ENCODE measurements at regions not wholly inside any gene's neighbourhood (a gene's known extent, or its start where the extent isn't known, plus 50 kb on each side); places are given as distances from the start of the nearest gene placed in this dataset.

- H3K27me3 ChIP-seq (ENCODE audit: control insufficient read depth in 1 of 2, insufficient read depth in 2 of 2, low read length in 2 of 2), result peaks cover 0 to 9% of the 10 kb centered on the region in 2 donors
- no peak overlapping the region for H3K9ac ChIP-seq (ENCODE audit: low read depth in 1 of 2, low read length in 2 of 2)
- H3K36me3 ChIP-seq (ENCODE audit: control insufficient read depth in 1 of 2, insufficient read depth in 2 of 2, low read length in 2 of 2), result no peaks in the 10 kb centered on the region
- no peak overlapping the region for H3K4me3 ChIP-seq (ENCODE audit: low read depth in 1 of 2, low read length in 2 of 2)
- H3K4me1 ChIP-seq (ENCODE audit: control insufficient read depth in 1 of 2, insufficient read depth in 2 of 2, low read length in 2 of 2), result peaks cover 0 to 6% of the 10 kb centered on the region in 2 donors
- H3K9me3 ChIP-seq (ENCODE audit: control insufficient read depth in 1 of 2, low read length in 2 of 2), result no peaks in the 10 kb centered on the region
- no peak overlapping the region for H3K27ac ChIP-seq (ENCODE audit: low read depth, low read length)
Observed at GRCh38 chr14:96617635-96618034, 115.5 kb downstream of the PAPOLA start.

GRCh38 chr14:96622926-96623325, 120.7 kb downstream of the PAPOLA start:
- no peak overlapping the region for H3K4me3 ChIP-seq (ENCODE audit: low read depth in 1 of 2, low read length in 2 of 2)
- no peak overlapping the region for H3K27ac ChIP-seq (ENCODE audit: low read depth, low read length)
- H3K4me1 ChIP-seq (ENCODE audit: control insufficient read depth in 1 of 2, insufficient read depth in 2 of 2, low read length in 2 of 2), result no peaks in the 10 kb centered on the region
- H3K9ac ChIP-seq (ENCODE audit: low read depth in 1 of 2, low read length in 2 of 2), result no peak overlapping the region
- H3K36me3 ChIP-seq (ENCODE audit: control insufficient read depth in 1 of 2, insufficient read depth in 2 of 2, low read length in 2 of 2), result no peaks in the 10 kb centered on the region
- H3K9me3 ChIP-seq (ENCODE audit: control insufficient read depth in 1 of 2, low read length in 2 of 2), result no peaks in the 10 kb centered on the region
- peaks cover 8% of the 10 kb centered on the region in 2 donors for H3K27me3 ChIP-seq (ENCODE audit: control insufficient read depth in 1 of 2, insufficient read depth in 2 of 2, low read length in 2 of 2)

- Histone ChIP-seq H3K27ac (ENCODE audit: low read depth, low read length) (no peak overlapping the region), H3K36me3 (ENCODE audit: control insufficient read depth in 1 of 2, insufficient read depth in 2 of 2, low read length in 2 of 2) (no peaks in the 10 kb centered on the region), H3K9ac (ENCODE audit: low read depth in 1 of 2, low read length in 2 of 2) (no peak overlapping the region), H3K27me3 (ENCODE audit: control insufficient read depth in 1 of 2, insufficient read depth in 2 of 2, low read length in 2 of 2) (peaks cover 8 to 13% of the 10 kb centered on the region in 2 donors), H3K4me3 (ENCODE audit: low read depth in 1 of 2, low read length in 2 of 2) (no peak overlapping the region), H3K4me1 (ENCODE audit: control insufficient read depth in 1 of 2, insufficient read depth in 2 of 2, low read length in 2 of 2) (no peaks in the 10 kb centered on the region), H3K9me3 (ENCODE audit: control insufficient read depth in 1 of 2, low read length in 2 of 2) (no peaks in the 10 kb centered on the region)
Observed at GRCh38 chr14:96623676-96624484, 121.7 kb downstream of the PAPOLA start.

- Histone ChIP-seq H3K36me3 (ENCODE audit: control insufficient read depth in 1 of 2, insufficient read depth in 2 of 2, low read length in 2 of 2) (no peaks in the 10 kb centered on the region), H3K27me3 (ENCODE audit: control insufficient read depth in 1 of 2, insufficient read depth in 2 of 2, low read length in 2 of 2) (peaks cover 8 to 13% of the 10 kb centered on the region in 2 donors), H3K9ac (ENCODE audit: low read depth in 1 of 2, low read length in 2 of 2) (no peak overlapping the region), H3K27ac (ENCODE audit: low read depth, low read length) (no peak overlapping the region), H3K4me3 (ENCODE audit: low read depth in 1 of 2, low read length in 2 of 2) (no peak overlapping the region), H3K9me3 (ENCODE audit: control insufficient read depth in 1 of 2, low read length in 2 of 2) (no peaks in the 10 kb centered on the region), H3K4me1 (ENCODE audit: control insufficient read depth in 1 of 2, insufficient read depth in 2 of 2, low read length in 2 of 2) (no peaks in the 10 kb centered on the region)
Observed at GRCh38 chr14:96624661-96625425, 122.7 kb downstream of the PAPOLA start.

- no peak overlapping the region for H3K27ac ChIP-seq (ENCODE audit: low read depth, low read length)
- no peaks in the 10 kb centered on the region for H3K36me3 ChIP-seq (ENCODE audit: control insufficient read depth in 1 of 2, insufficient read depth in 2 of 2, low read length in 2 of 2)
- no peak overlapping the region for H3K9ac ChIP-seq (ENCODE audit: low read depth in 1 of 2, low read length in 2 of 2)
- no peaks in the 10 kb centered on the region for H3K9me3 ChIP-seq (ENCODE audit: control insufficient read depth in 1 of 2, low read length in 2 of 2)
- H3K4me3 ChIP-seq (ENCODE audit: low read depth in 1 of 2, low read length in 2 of 2), result no peak overlapping the region
- peaks cover 8 to 13% of the 10 kb centered on the region in 2 donors for H3K27me3 ChIP-seq (ENCODE audit: control insufficient read depth in 1 of 2, insufficient read depth in 2 of 2, low read length in 2 of 2)
- H3K4me1 ChIP-seq (ENCODE audit: control insufficient read depth in 1 of 2, insufficient read depth in 2 of 2, low read length in 2 of 2), result no peaks in the 10 kb centered on the region
Observed at GRCh38 chr14:96625426-96625985, 123.3 kb downstream of the PAPOLA start.

GRCh38 chr14:96626121-96626768, 124.1 kb downstream of the PAPOLA start:
- no peak overlapping the region for H3K27ac ChIP-seq (ENCODE audit: low read depth, low read length)
- no peaks in the 10 kb centered on the region for H3K9me3 ChIP-seq (ENCODE audit: control insufficient read depth in 1 of 2, low read length in 2 of 2)
- H3K36me3 ChIP-seq (ENCODE audit: control insufficient read depth in 1 of 2, insufficient read depth in 2 of 2, low read length in 2 of 2), result no peaks in the 10 kb centered on the region
- no peak overlapping the region for H3K9ac ChIP-seq (ENCODE audit: low read depth in 1 of 2, low read length in 2 of 2)
- H3K4me3 ChIP-seq (ENCODE audit: low read depth in 1 of 2, low read length in 2 of 2), result no peak overlapping the region
- H3K27me3 ChIP-seq (ENCODE audit: control insufficient read depth in 1 of 2, insufficient read depth in 2 of 2, low read length in 2 of 2), result peaks cover 8 to 13% of the 10 kb centered on the region in 2 donors
- H3K4me1 ChIP-seq (ENCODE audit: control insufficient read depth in 1 of 2, insufficient read depth in 2 of 2, low read length in 2 of 2), result no peaks in the 10 kb centered on the region

- no peaks in the 10 kb centered on the region for H3K9me3 ChIP-seq (ENCODE audit: control insufficient read depth in 1 of 2, low read length in 2 of 2)
- H3K27me3 ChIP-seq (ENCODE audit: control insufficient read depth in 1 of 2, insufficient read depth in 2 of 2, low read length in 2 of 2), result peaks cover 8 to 13% of the 10 kb centered on the region in 2 donors
- H3K9ac ChIP-seq (ENCODE audit: low read depth in 1 of 2, low read length in 2 of 2), result no peak overlapping the region
- H3K4me1 ChIP-seq (ENCODE audit: control insufficient read depth in 1 of 2, insufficient read depth in 2 of 2, low read length in 2 of 2), result no peaks in the 10 kb centered on the region
- H3K4me3 ChIP-seq (ENCODE audit: low read depth in 1 of 2, low read length in 2 of 2), result no peak overlapping the region
- no peak overlapping the region for H3K27ac ChIP-seq (ENCODE audit: low read depth, low read length)
- H3K36me3 ChIP-seq (ENCODE audit: control insufficient read depth in 1 of 2, insufficient read depth in 2 of 2, low read length in 2 of 2), result no peaks in the 10 kb centered on the region
Observed at GRCh38 chr14:96626916-96627315, 124.7 kb downstream of the PAPOLA start.

- Histone ChIP-seq H3K27me3 (ENCODE audit: control insufficient read depth in 1 of 2, insufficient read depth in 2 of 2, low read length in 2 of 2) (peaks cover 8 to 13% of the 10 kb centered on the region in 2 donors), H3K27ac (ENCODE audit: low read depth, low read length) (no peak overlapping the region), H3K4me1 (ENCODE audit: control insufficient read depth in 1 of 2, insufficient read depth in 2 of 2, low read length in 2 of 2) (no peaks in the 10 kb centered on the region), H3K9ac (ENCODE audit: low read depth in 1 of 2, low read length in 2 of 2) (no peak overlapping the region), H3K4me3 (ENCODE audit: low read depth in 1 of 2, low read length in 2 of 2) (no peak overlapping the region), H3K9me3 (ENCODE audit: control insufficient read depth in 1 of 2, low read length in 2 of 2) (no peaks in the 10 kb centered on the region), H3K36me3 (ENCODE audit: control insufficient read depth in 1 of 2, insufficient read depth in 2 of 2, low read length in 2 of 2) (no peaks in the 10 kb centered on the region)
Observed at GRCh38 chr14:96627386-96627785, 125.2 kb downstream of the PAPOLA start.

GRCh38 chr14:96627811-96628775, 125.9 kb downstream of the PAPOLA start:
- Histone ChIP-seq H3K4me3 (ENCODE audit: low read depth in 1 of 2, low read length in 2 of 2) (no peak overlapping the region), H3K27ac (ENCODE audit: low read depth, low read length) (no peak overlapping the region), H3K27me3 (ENCODE audit: control insufficient read depth in 1 of 2, insufficient read depth in 2 of 2, low read length in 2 of 2) (peaks cover 8 to 11% of the 10 kb centered on the region in 2 donors), H3K4me1 (ENCODE audit: control insufficient read depth in 1 of 2, insufficient read depth in 2 of 2, low read length in 2 of 2) (no peaks in the 10 kb centered on the region), H3K9me3 (ENCODE audit: control insufficient read depth in 1 of 2, low read length in 2 of 2) (no peaks in the 10 kb centered on the region), H3K36me3 (ENCODE audit: control insufficient read depth in 1 of 2, insufficient read depth in 2 of 2, low read length in 2 of 2) (no peaks in the 10 kb centered on the region), H3K9ac (ENCODE audit: low read depth in 1 of 2, low read length in 2 of 2) (no peak overlapping the region)
